ENCODE measurements at regions not wholly inside any gene's neighbourhood (a gene's known extent, or its start where the extent isn't known, plus 50 kb on each side); places are given as distances from the start of the nearest gene placed in this dataset.
"Not testable (repeated sequence)": the region's sequence is repeated elsewhere in the genome, so short reads cannot be mapped to it uniquely, and the experiment has no call there.

- DNase-seq = no peak
These were observed 309.1 kb downstream of the MYCN start for GRCh38 chr2:16249246-16250055.

GRCh38 chr2:16248571-16249105 lies 308.3 kb downstream of the MYCN start:
- DNase-seq = no peak

- DNase-seq = no peak
These were observed 307.2 kb downstream of the MYCN start for GRCh38 chr2:16247326-16248122.

- no peak for DNase-seq
These were observed 306.6 kb downstream of the MYCN start for GRCh38 chr2:16246911-16247310.

GRCh38 chr2:16246281-16246850 lies 306.0 kb downstream of the MYCN start:
- no peak for DNase-seq

- no peak for DNase-seq
These were observed 305.2 kb downstream of the MYCN start for GRCh38 chr2:16245481-16246054.

- no peak for DNase-seq
These were observed 304.6 kb downstream of the MYCN start for GRCh38 chr2:16244966-16245320.

- no peak for DNase-seq
These were observed 304.0 kb downstream of the MYCN start for GRCh38 chr2:16244153-16244965.

GRCh38 chr2:16243411-16243996 lies 303.2 kb downstream of the MYCN start:
- DNase-seq = no peak

- no peak for DNase-seq
These were observed 302.6 kb downstream of the MYCN start for GRCh38 chr2:16242906-16243305.

- DNase-seq = no peak
These were observed 301.1 kb downstream of the MYCN start for GRCh38 chr2:16241166-16242160.

- no peak for DNase-seq
These were observed 300.1 kb downstream of the MYCN start for GRCh38 chr2:16240402-16240801.

GRCh38 chr2:16239296-16239850 lies 299.0 kb downstream of the MYCN start:
- DNase-seq = no peak

- DNase-seq = no peak
These were observed 298.4 kb downstream of the MYCN start for GRCh38 chr2:16238786-16239185.

- DNase-seq = no peak
These were observed 297.8 kb downstream of the MYCN start for GRCh38 chr2:16238001-16238761.

- no peak for DNase-seq
These were observed 295.4 kb downstream of the MYCN start for GRCh38 chr2:16235747-16236146.

GRCh38 chr2:16235291-16235690 lies 294.9 kb downstream of the MYCN start:
- not testable (repeated sequence) for DNase-seq

GRCh38 chr2:16228951-16229350 lies 288.6 kb downstream of the MYCN start:
- DNase-seq = no peak

- no peak for DNase-seq
These were observed 288.1 kb downstream of the MYCN start for GRCh38 chr2:16228471-16228870.

Data from CD4-positive, alpha-beta T cell treated with Interleukin-10 for 1 hour (primary cell).